Fibroblast of skin of left quadriceps (primary cell): ENCODE measurements at regions not wholly inside any gene's neighbourhood (a gene's known extent, or its start where the extent isn't known, plus 50 kb on each side); places are given as distances from the start of the nearest gene placed in this dataset.

Experiments used
- DNase-seq, 2 experiments: peaks; one replicate each; pipeline ENCODE4 v3.0.0-alpha.2; 2013; ENCODE audit warnings: low read depth in 2 of 2

DNA sequence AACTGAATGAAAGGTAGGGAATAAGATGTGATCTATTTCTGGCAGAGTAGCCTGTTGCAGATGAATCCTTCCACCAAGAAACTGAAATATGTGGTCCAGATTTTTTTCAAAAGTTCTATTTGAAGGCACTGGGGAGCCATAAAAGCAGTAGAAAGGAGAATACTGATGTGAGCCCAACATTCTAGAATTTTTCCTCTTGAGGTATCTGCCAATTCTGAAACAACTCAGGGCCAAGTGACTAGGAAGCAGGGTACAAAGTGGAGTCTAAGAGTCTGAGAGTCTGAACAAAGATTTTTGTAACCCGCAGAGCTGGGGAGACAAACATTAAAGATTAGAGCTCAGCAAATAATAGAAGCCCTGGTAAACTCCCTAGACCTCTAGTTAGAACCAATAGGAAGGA lies 58.3 kb upstream of the SLCO3A1 start:
- DNase-seq = no peak

DNA sequence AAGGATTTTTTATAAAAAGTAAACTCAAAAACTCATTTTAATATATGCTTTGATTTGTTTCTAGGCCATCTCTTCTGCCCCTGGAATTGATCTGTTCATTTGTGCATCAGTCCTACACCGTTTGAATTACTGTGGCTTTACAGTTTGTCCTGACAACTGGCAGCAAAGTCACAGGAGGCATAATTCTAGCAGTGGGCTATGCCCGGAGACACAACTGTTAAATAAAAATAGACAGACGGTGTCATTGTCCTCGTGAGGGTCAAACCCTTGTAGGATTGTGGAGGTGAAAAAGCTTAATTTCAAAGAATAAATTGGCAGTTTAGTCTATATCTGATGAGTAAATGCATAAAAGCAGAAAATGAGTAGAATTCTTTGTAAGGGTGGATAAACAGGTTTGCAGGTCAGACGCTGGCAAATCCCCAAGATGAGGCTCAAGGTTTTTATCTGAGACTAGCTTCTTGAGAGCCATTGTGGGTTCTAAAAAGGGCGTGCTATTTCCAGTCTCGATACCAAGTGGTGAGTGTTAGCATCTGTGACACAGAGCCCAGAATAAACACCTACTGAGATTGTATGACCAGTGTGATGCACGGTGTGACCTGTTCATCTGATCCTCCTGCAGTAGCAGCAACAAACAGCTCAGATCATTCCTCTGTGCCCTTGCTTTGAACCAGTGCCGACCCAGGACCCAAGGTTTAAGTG lies 51.5 kb upstream of the SLCO3A1 start:
- no peak for DNase-seq

DNA sequence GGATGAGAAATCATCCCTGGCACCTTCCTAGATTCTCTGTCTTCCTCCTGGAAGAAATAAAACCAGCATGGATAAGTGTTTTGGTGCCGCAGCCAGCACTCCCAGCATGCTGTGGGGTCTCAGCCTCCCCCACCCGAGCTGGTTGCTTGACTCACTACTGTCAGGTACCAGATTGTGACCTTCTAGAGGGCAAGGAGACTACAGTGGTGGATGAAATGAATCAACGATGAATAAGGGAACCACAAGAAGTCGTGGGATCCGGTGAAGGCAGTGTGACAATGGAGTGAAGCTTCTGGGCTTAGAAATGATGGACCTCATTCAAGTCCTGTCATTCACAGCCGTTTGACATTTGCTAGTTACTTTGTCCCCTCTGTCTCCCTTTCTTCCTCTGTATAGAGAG lies 50.2 kb upstream of the SLCO3A1 start:
- DNase-seq = no peak
